Panc1 (cell line): ENCODE measurements at regions not wholly inside any gene's neighbourhood (a gene's known extent, or its start where the extent isn't known, plus 50 kb on each side); places are given as distances from the start of the nearest gene placed in this dataset.

Source experiments
- ATAC-seq: fragments of 200-7000 bp; cut with Tn5 transposase; 2 replicates; pipeline ENCODE4 v1.9.1; 2020; ENCODE audit warnings: mild to moderate bottlenecking, moderate library complexity
- BruUV-seq: library from RNA; stranded (reverse); fragments of 400-500 nt; replicated peaks from 2 replicates; lab custom pipeline; 2021; lab: Mats Ljungman, UMichigan
- CTCF ChIA-PET: fragments of 300-600 bp; sonication (Branson Sonifier 250); formaldehyde crosslinking; loops from one replicate; lab custom pipeline; 2022; ENCODE audit warnings: antibody characterized with exemption; lab: Charles Lee
- POLR2A ChIA-PET: fragments of 300-600 bp; sonication (Branson Sonifier 250); formaldehyde crosslinking; loops from one replicate; lab custom pipeline; 2022; ENCODE audit warnings: antibody characterized with exemption; lab: Charles Lee
- DNase-seq: peaks from one replicate; pipeline ENCODE4 v3.0.0-alpha.2; 2010; ENCODE audit warnings: low read depth, low spot score
- H3K27ac ChIP-seq: 2 replicates; pipeline ENCODE4 v1.5.1; 2011; ENCODE audit warnings: mild to moderate bottlenecking, low read length, inconsistent platforms
- H3K27me3 ChIP-seq: fragments of 200-500 bp; sonication (Bioruptor generic); 2 replicates; pipeline ENCODE4 v1.6.0; 2014; ENCODE audit warnings: low read length, inconsistent platforms; ENCODE audit not compliant: control insufficient read depth, insufficient read depth
- H3K36me3 ChIP-seq: fragments of 200-500 bp; sonication (Bioruptor generic); 2 replicates; pipeline ENCODE4 v1.5.1; 2014; ENCODE audit warnings: inconsistent platforms, mild to moderate bottlenecking, low read length, moderate library complexity; ENCODE audit not compliant: control insufficient read depth, insufficient read depth
- H3K4me1 ChIP-seq: 2 replicates; pipeline ENCODE4 v1.5.1; 2011; ENCODE audit warnings: inconsistent platforms, mild to moderate bottlenecking, low read length, moderate library complexity; ENCODE audit not compliant: control insufficient read depth, insufficient read depth
- H3K4me3 ChIP-seq, 2 experiments: 2 replicates each; pipeline ENCODE4 v1.5.1; 2011 to 2012; ENCODE audit warnings: low read depth in 2 of 2, low read length in 2 of 2, mild to moderate bottlenecking in 2 of 2, inconsistent platforms in 1 of 2, moderate library complexity in 1 of 2
- H3K9me3 ChIP-seq: fragments of 200-500 bp; sonication (Bioruptor generic); 2 replicates; pipeline ENCODE4 v1.5.1; 2014; ENCODE audit warnings: low read depth, mild to moderate bottlenecking, inconsistent platforms, low read length, moderate library complexity; ENCODE audit not compliant: control insufficient read depth, insufficient read depth
- POLR2AphosphoS5 ChIP-seq: IDR thresholded peaks from 2 replicates; pipeline ENCODE4 v1.6.1; 2012; ENCODE audit warnings: mild to moderate bottlenecking, low read depth, low read length, moderate library complexity
- TCF7L2 ChIP-seq: IDR thresholded peaks from 2 replicates; pipeline ENCODE4 v1.6.1; 2011; ENCODE audit warnings: mild to moderate bottlenecking, low read depth, low read length, inconsistent platforms
- in situ Hi-C: cut with HindIII; loops from 2 replicates; pipeline ENCODE4 v1.10.0; 2016; ENCODE audit warnings: low sequenced_read_pairs, low pct_unique_long_range_greater_than_20kb
- intact Hi-C: fragments of 100-400 bp; cut with micrococcal nuclease; formaldehyde crosslinking; loops from one replicate; pipeline ENCODE4 v1.10.0; 2022; ENCODE audit not compliant: unreplicated experiment
- TF ChIP-seq, protein P1 (sequence below): fragments of 450-650 bp; IDR thresholded peaks from 2 replicates; pipeline ENCODE4 v1.5.1; 2017; ENCODE audit warnings: mild to moderate bottlenecking
- TF ChIP-seq, protein P2 (sequence below), 2 experiments: IDR thresholded peaks; 2 replicates each; pipeline ENCODE4 v1.6.1; 2011 to 2012; ENCODE audit warnings: low read depth in 2 of 2, control low read depth in 1 of 2, low read length in 1 of 2, mild to moderate bottlenecking in 1 of 2, moderate library complexity in 1 of 2; ENCODE audit not compliant: insufficient read depth in 1 of 2

DNA sequence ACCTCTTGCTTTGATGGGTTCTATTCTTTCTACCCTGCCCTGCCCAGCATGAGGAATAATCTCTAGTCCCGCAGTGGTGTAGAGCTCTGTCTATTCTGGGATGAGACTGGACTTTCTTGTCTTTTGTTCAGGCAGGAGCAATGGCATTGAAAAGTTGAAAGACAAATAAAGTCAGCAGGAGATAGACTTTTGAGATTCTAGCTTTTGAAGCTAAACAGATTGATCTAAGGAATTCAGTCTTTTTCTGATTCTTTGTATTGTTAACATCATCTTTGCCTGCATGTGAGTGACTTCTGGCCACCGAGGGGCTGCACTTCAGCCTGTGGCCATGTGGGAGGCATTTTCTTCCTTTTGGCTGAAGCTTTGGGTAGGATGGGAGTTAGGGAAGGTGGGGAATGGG, 132.4 kb downstream of the MRPL57 start:
- BruUV-seq: no TSS peak
- Histone ChIP-seq H3K27me3 (no peaks in the 10 kb centered on the region), H3K9me3 (no peaks in the 10 kb centered on the region), H3K4me3 (no peak overlapping the region), H3K27ac (no peak overlapping the region), H3K36me3 (no peaks in the 10 kb centered on the region), H3K4me1 (no peaks in the 10 kb centered on the region)
- DNase-seq (no peak), ATAC-seq (no peak)
- intact Hi-C loops: no loop called here
- in situ Hi-C loops: no loop called here
- TF ChIP-seq, protein P1, sequence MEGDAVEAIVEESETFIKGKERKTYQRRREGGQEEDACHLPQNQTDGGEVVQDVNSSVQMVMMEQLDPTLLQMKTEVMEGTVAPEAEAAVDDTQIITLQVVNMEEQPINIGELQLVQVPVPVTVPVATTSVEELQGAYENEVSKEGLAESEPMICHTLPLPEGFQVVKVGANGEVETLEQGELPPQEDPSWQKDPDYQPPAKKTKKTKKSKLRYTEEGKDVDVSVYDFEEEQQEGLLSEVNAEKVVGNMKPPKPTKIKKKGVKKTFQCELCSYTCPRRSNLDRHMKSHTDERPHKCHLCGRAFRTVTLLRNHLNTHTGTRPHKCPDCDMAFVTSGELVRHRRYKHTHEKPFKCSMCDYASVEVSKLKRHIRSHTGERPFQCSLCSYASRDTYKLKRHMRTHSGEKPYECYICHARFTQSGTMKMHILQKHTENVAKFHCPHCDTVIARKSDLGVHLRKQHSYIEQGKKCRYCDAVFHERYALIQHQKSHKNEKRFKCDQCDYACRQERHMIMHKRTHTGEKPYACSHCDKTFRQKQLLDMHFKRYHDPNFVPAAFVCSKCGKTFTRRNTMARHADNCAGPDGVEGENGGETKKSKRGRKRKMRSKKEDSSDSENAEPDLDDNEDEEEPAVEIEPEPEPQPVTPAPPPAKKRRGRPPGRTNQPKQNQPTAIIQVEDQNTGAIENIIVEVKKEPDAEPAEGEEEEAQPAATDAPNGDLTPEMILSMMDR: no peak
- TF ChIP-seq, protein P2, sequence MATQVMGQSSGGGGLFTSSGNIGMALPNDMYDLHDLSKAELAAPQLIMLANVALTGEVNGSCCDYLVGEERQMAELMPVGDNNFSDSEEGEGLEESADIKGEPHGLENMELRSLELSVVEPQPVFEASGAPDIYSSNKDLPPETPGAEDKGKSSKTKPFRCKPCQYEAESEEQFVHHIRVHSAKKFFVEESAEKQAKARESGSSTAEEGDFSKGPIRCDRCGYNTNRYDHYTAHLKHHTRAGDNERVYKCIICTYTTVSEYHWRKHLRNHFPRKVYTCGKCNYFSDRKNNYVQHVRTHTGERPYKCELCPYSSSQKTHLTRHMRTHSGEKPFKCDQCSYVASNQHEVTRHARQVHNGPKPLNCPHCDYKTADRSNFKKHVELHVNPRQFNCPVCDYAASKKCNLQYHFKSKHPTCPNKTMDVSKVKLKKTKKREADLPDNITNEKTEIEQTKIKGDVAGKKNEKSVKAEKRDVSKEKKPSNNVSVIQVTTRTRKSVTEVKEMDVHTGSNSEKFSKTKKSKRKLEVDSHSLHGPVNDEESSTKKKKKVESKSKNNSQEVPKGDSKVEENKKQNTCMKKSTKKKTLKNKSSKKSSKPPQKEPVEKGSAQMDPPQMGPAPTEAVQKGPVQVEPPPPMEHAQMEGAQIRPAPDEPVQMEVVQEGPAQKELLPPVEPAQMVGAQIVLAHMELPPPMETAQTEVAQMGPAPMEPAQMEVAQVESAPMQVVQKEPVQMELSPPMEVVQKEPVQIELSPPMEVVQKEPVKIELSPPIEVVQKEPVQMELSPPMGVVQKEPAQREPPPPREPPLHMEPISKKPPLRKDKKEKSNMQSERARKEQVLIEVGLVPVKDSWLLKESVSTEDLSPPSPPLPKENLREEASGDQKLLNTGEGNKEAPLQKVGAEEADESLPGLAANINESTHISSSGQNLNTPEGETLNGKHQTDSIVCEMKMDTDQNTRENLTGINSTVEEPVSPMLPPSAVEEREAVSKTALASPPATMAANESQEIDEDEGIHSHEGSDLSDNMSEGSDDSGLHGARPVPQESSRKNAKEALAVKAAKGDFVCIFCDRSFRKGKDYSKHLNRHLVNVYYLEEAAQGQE (IDR thresholded peaks at IDR 0.05; ENCODE audit: insufficient read depth in 1 of 2, low read depth in 2 of 2, low read length in 1 of 2): no peak
- ChIA-PET CTCF (no interaction called here), POLR2A (no interaction called here)

DNA sequence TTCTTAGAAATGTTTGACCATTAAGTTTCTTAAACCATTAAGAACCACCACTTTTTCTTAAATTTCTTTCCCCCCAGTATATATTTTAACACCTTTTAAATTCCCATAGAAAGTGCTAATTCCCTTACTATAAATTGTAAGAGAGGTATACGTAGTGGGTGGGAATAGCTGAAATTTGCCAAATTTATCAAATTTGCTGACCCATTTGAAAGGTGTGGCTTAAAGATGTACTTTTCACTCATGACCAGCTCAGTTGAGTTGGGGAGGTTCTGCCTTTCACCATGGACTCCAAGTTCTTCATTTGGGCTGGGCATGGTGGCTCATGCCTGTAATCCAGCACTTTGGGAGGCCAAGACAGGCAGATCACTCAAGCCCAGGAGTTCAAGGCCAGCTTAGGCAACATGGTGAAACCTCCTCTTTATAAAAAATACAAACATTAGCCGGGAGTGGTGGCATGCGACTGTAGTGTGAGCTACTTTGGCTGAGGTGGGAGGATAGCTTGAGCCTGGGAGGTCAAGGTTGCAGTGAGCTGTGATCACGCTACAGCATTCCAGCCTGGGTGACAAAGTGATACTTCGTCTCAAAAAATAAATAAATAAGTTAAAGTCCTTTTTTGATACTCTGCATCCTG, 133.2 kb downstream of the MRPL57 start:
- H3K4me3 ChIP-seq: no peak overlapping the region
- ATAC-seq (no peak), DNase-seq (no peak)
- intact Hi-C loops: no loop called here
- no peak for TF ChIP-seq POLR2AphosphoS5
- no peak for TF ChIP-seq TCF7L2
- TF ChIP-seq, protein P2 (IDR thresholded peaks at IDR 0.05; ENCODE audit: insufficient read depth in 1 of 2, low read depth in 2 of 2, low read length in 1 of 2): no peak
- TF ChIP-seq, protein P1: no peak
- in situ Hi-C loops: no loop called here
- CTCF ChIA-PET: no interaction called here
- no peaks in the 10 kb centered on the region for H3K27me3 ChIP-seq
- no peaks in the 10 kb centered on the region for H3K9me3 ChIP-seq
- POLR2A ChIA-PET: no interaction called here
- H3K27ac ChIP-seq: no peak overlapping the region
- H3K4me1 ChIP-seq: no peaks in the 10 kb centered on the region
- H3K36me3 ChIP-seq: no peaks in the 10 kb centered on the region
- BruUV-seq: no TSS peak
